Panc1 (cell line): ENCODE measurements at regions not wholly inside any gene's neighbourhood (a gene's known extent, or its start where the extent isn't known, plus 50 kb on each side); places are given as distances from the start of the nearest gene placed in this dataset.

Experiments used
- POLR2AphosphoS5 ChIP-seq: IDR thresholded peaks from 2 replicates; pipeline ENCODE4 v1.6.1; 2012; ENCODE audit warnings: mild to moderate bottlenecking, low read depth, low read length, moderate library complexity
- SIN3A ChIP-seq: IDR thresholded peaks from 2 replicates; pipeline ENCODE4 v1.6.1; 2012; ENCODE audit warnings: low read depth, mild to moderate bottlenecking, low read length, moderate library complexity, borderline replicate concordance; ENCODE audit not compliant: insufficient read depth
- TCF7L2 ChIP-seq: IDR thresholded peaks from 2 replicates; pipeline ENCODE4 v1.6.1; 2011; ENCODE audit warnings: mild to moderate bottlenecking, low read depth, low read length, inconsistent platforms
- TF ChIP-seq, protein P1 (sequence below): fragments of 450-650 bp; IDR thresholded peaks from 2 replicates; pipeline ENCODE4 v1.5.1; 2017; ENCODE audit warnings: mild to moderate bottlenecking
- TF ChIP-seq, protein P2 (sequence below), 2 experiments: IDR thresholded peaks; 2 replicates each; pipeline ENCODE4 v1.6.1; 2011 to 2012; ENCODE audit warnings: low read depth in 2 of 2, control low read depth in 1 of 2, low read length in 1 of 2, mild to moderate bottlenecking in 1 of 2, moderate library complexity in 1 of 2; ENCODE audit not compliant: insufficient read depth in 1 of 2

GRCh38 chrX:131711478-131711867 is 167.6 kb downstream of the OR13H1 start:
- TF ChIP-seq POLR2AphosphoS5: no peak
- TF ChIP-seq, protein P1, sequence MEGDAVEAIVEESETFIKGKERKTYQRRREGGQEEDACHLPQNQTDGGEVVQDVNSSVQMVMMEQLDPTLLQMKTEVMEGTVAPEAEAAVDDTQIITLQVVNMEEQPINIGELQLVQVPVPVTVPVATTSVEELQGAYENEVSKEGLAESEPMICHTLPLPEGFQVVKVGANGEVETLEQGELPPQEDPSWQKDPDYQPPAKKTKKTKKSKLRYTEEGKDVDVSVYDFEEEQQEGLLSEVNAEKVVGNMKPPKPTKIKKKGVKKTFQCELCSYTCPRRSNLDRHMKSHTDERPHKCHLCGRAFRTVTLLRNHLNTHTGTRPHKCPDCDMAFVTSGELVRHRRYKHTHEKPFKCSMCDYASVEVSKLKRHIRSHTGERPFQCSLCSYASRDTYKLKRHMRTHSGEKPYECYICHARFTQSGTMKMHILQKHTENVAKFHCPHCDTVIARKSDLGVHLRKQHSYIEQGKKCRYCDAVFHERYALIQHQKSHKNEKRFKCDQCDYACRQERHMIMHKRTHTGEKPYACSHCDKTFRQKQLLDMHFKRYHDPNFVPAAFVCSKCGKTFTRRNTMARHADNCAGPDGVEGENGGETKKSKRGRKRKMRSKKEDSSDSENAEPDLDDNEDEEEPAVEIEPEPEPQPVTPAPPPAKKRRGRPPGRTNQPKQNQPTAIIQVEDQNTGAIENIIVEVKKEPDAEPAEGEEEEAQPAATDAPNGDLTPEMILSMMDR: no peak
- no peak for TF ChIP-seq TCF7L2
- TF ChIP-seq, protein P2, sequence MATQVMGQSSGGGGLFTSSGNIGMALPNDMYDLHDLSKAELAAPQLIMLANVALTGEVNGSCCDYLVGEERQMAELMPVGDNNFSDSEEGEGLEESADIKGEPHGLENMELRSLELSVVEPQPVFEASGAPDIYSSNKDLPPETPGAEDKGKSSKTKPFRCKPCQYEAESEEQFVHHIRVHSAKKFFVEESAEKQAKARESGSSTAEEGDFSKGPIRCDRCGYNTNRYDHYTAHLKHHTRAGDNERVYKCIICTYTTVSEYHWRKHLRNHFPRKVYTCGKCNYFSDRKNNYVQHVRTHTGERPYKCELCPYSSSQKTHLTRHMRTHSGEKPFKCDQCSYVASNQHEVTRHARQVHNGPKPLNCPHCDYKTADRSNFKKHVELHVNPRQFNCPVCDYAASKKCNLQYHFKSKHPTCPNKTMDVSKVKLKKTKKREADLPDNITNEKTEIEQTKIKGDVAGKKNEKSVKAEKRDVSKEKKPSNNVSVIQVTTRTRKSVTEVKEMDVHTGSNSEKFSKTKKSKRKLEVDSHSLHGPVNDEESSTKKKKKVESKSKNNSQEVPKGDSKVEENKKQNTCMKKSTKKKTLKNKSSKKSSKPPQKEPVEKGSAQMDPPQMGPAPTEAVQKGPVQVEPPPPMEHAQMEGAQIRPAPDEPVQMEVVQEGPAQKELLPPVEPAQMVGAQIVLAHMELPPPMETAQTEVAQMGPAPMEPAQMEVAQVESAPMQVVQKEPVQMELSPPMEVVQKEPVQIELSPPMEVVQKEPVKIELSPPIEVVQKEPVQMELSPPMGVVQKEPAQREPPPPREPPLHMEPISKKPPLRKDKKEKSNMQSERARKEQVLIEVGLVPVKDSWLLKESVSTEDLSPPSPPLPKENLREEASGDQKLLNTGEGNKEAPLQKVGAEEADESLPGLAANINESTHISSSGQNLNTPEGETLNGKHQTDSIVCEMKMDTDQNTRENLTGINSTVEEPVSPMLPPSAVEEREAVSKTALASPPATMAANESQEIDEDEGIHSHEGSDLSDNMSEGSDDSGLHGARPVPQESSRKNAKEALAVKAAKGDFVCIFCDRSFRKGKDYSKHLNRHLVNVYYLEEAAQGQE (IDR thresholded peaks at IDR 0.05; ENCODE audit: insufficient read depth in 1 of 2, low read depth in 2 of 2, low read length in 1 of 2): no peak
- no peak for TF ChIP-seq SIN3A
